B cell (primary cell): ENCODE measurements at regions not wholly inside any gene's neighbourhood (a gene's known extent, or its start where the extent isn't known, plus 50 kb on each side); places are given as distances from the start of the nearest gene placed in this dataset.

Experiments used
- CTCF ChIP-seq: fragments of 200-600 bp; IDR thresholded peaks from one replicate; pipeline ENCODE4 v1.8.0; 2022; ENCODE audit warnings: antibody characterized with exemption, mild to moderate bottlenecking
- EZH2 ChIP-seq: IDR thresholded peaks from 2 replicates; pipeline ENCODE4 v1.6.1; 2012; ENCODE audit warnings: borderline replicate concordance, low read depth, mild to moderate bottlenecking, moderate library complexity, low read length; ENCODE audit not compliant: insufficient read depth, poor library complexity, severe bottlenecking

- TF ChIP-seq CTCF, result no peak
- no peak for TF ChIP-seq EZH2
Observed at GRCh38 chr11:115676768-115677167, 172.6 kb upstream of the CADM1 start.
